ENCODE measurements at regions not wholly inside any gene's neighbourhood (a gene's known extent, or its start where the extent isn't known, plus 50 kb on each side); places are given as distances from the start of the nearest gene placed in this dataset.

GRCh38 chr5:53246042-53246836, 136.7 kb upstream of the MOCS2 start:
- no peak for TF ChIP-seq POLR2AphosphoS5 (IDR thresholded peaks at IDR 0.05; ENCODE audit: low read depth, low read length)
- no peak for TF ChIP-seq TAF1 (IDR thresholded peaks at IDR 0.05; ENCODE audit: low read depth, low read length)
- TF ChIP-seq POLR2A (IDR thresholded peaks at IDR 0.05; ENCODE audit: low read depth, low read length) = no peak
- TF ChIP-seq PAX5 (IDR thresholded peaks at IDR 0.05; ENCODE audit: insufficient read depth, low read length, severe bottlenecking) = no peak
- peak; percentile 35; the same call in 1 of the 2 replicates for TF ChIP-seq SPI1 (IDR thresholded peaks at IDR 0.05; ENCODE audit: low read depth, low read length)

Measured in GM12891 (cell line).